GM12873 (cell line): ENCODE measurements at regions not wholly inside any gene's neighbourhood (a gene's known extent, or its start where the extent isn't known, plus 50 kb on each side); places are given as distances from the start of the nearest gene placed in this dataset.

ENCODE experiments used
- TF ChIP-seq, protein P1 (sequence below): IDR thresholded peaks from 2 replicates; pipeline ENCODE4 v1.5.1; 2012; ENCODE audit warnings: low read depth, mild to moderate bottlenecking, moderate library complexity, low read length, control low read depth; ENCODE audit not compliant: insufficient read depth; ENCODE audit errors: missing control alignments

DNA sequence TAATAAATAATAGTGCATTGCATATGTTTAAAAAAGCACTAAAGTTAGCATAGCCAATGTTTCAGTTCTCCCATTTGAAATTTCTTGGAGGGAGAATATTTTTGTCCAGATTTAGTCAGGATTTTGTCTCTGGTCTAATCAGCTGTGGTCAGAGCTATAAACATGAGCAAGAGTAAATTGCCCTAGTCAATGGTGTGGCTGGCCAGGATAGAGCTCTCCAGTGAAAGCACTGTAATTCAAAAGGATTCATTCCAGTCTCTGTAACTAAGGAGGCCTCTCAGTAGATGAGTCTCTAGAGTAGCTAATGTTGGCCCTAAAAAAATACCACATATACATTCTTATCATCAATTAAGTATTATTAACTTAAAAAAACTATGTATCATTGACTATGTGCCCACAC is 241.6 kb downstream of the CDCA7 start:
- TF ChIP-seq, protein P1, sequence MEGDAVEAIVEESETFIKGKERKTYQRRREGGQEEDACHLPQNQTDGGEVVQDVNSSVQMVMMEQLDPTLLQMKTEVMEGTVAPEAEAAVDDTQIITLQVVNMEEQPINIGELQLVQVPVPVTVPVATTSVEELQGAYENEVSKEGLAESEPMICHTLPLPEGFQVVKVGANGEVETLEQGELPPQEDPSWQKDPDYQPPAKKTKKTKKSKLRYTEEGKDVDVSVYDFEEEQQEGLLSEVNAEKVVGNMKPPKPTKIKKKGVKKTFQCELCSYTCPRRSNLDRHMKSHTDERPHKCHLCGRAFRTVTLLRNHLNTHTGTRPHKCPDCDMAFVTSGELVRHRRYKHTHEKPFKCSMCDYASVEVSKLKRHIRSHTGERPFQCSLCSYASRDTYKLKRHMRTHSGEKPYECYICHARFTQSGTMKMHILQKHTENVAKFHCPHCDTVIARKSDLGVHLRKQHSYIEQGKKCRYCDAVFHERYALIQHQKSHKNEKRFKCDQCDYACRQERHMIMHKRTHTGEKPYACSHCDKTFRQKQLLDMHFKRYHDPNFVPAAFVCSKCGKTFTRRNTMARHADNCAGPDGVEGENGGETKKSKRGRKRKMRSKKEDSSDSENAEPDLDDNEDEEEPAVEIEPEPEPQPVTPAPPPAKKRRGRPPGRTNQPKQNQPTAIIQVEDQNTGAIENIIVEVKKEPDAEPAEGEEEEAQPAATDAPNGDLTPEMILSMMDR = no peak

DNA sequence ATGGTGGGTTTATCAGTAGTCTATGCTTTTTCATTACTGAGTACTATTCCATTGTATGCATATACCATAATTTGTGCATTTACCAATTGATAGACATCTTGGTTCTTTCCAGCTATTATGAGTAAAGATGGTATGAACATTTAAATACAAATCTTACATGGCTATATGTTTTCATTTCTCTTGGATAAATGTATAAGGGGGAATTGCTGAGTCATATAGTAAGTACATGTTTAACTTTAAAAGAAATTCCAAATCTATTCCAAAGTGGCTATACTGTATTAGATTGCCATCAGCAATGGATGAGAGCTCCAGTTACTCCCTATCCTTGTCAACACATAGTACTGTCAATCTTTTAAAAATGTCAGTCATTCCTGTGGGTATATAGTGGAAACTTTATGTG is 243.9 kb downstream of the CDCA7 start:
- TF ChIP-seq, protein P1 = no peak

DNA sequence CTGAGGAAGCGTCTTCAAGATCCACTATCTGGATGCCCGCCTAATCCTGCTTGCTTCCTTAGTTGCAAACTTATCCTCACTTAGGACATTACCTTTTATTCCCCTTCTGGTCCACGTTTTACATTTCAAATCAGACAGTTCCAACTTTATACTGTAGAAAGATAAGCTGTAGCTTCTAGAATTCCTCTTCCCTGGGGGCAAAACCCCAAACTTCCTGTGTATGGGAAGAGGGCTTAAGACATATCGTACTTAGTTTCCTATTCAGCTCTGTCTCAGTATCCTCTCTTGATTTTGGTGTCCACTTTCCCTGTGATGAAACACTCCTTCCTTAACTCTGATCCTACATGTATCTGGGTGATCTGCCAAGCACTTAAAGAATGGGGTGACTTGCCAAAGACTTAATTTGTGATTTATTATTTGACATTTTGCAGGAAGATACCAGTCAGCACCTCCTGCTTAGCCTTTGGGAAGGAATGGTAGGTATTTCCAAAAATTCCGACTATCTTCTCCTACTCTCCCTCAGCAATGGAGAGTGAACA is 245.2 kb downstream of the CDCA7 start:
- TF ChIP-seq, protein P1 = no peak

DNA sequence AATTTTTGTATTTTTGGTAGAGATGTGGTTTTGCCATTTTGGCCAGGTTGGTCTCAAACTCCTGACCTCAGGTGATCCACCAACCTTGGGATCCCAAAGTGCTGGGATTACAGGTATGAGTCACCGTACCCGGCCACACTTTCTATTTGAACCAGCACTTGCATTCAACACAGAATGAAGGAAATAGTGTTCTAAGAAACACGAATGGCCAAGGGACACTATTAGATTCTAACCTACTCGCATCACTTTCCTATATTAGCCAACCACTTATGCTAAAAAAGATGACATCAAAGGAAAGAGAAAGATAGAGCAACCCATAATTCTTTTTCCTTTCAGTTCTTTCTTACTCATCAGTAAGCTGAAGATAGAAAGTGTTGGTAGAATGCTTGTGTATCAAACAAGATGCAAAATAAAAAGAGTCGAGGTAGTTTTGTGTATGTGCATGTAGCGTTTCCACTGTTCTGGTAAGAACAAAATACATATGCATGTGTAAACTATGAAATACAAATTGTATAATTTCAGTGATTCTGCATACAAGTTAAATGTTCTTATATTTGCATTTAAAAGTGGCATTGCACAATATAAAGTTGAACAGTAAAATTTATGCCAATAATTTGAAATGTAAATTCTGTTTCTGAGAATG is 247.6 kb downstream of the CDCA7 start:
- TF ChIP-seq, protein P1 = no peak

DNA sequence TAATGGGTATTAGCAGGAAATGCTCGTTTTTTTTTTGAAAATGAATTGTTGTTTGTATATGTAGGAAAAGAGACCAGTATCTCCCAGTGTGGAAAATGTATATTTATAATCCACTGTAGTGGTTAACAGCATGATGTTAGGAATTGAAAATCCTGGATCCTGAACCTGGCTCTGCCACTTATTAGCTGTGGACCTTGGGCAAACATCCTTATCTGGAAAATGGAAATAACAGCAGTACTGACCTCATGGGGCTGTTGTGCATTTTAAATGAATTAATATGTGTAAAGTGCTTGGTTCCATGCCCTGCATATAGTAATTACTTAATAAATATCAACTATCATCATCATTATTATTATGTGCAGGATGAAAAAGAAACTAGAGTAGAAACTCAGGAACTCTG is 251.3 kb downstream of the CDCA7 start:
- TF ChIP-seq, protein P1 = no peak

DNA sequence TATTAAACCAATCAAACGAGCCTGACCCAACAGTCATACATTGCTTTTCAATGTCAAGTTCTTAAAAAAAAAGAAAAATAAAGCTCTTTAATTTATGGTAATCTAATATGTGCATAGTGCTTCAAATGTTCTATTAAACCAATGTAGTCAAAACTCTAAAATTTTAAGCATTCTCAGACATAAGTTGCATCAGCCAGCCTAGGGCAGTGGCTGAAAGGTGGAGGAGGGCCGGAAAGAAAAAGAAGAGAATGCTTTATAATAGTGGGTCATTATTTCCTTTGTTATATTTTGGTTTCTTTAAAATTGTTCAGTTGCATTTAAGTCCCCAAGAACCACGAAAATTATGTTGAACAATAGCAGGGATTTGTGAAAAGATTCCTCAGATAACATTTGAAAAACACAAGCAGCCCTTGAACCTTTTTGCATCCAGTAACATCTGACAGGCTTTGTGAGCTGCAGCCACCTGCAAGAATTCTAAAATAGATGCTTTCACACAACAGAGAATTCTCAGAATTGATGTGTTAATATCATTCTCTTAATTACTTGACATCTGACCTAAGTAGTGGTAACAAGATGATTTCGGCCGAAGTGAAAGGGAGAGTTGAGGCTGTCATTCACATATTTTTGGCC is 252.1 kb downstream of the CDCA7 start:
- TF ChIP-seq, protein P1 = no peak

DNA sequence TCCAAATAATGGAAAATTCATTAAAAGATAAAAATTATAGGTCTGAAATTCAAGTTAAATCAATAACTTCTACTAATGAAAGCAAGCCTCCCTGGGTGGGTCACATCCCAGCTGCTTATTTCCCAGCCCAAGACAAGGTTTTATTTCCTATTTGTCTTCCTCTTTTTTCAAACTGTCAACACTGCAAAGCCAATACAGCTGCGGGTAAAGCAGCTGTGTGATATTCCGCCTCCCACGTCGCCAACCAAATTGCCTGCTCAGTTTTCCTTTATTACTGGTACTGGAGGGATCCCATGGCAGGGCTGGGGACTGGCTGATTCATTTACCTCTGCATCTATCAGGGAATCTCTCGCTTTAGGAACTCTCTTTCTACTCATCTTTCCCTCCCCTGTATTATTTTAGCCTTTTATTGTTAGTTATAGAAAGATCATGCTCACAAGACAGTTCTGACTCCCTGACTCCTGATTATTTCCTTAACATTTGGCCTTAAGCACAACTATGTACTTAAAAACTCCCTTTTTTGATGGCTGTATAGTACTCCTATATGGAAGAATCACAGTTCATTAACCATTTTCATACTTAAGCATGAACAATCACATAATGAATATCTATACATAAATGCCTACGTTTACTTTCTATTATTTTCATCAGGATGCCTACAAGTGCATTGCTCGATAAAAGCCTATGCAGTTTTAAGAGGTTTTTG is 253.1 kb downstream of the CDCA7 start:
- TF ChIP-seq, protein P1 = no peak
